Nephron (organoid): ENCODE measurements at regions not wholly inside any gene's neighbourhood (a gene's known extent, or its start where the extent isn't known, plus 50 kb on each side); places are given as distances from the start of the nearest gene placed in this dataset.

Source experiments
- H3K27ac Mint-ChIP-seq, 3 experiments: 2 replicates each; pipeline ENCODE4 v1.8.0; 2020; ENCODE audit warnings: mixed read lengths in 3 of 3, mild to moderate bottlenecking in 2 of 3, moderate library complexity in 1 of 3
- H3K27me3 Mint-ChIP-seq: 2 replicates; pipeline ENCODE4 v1.8.0; 2021; ENCODE audit warnings: low read depth, mild to moderate bottlenecking, moderate library complexity, mixed read lengths
- H3K36me3 Mint-ChIP-seq: 2 replicates; pipeline ENCODE4 v1.8.0; 2020; ENCODE audit warnings: low read depth, mixed read lengths
- H3K4me1 Mint-ChIP-seq: 2 replicates; pipeline ENCODE4 v1.8.0; 2020; ENCODE audit warnings: mixed read lengths
- H3K4me3 Mint-ChIP-seq, 3 experiments: 2 replicates each; pipeline ENCODE4 v1.8.0; 2020; ENCODE audit warnings: mild to moderate bottlenecking in 3 of 3, mixed read lengths in 3 of 3, moderate library complexity in 2 of 3
- H3K9me3 Mint-ChIP-seq: 2 replicates; pipeline ENCODE4 v1.8.0; 2020; ENCODE audit warnings: mixed read lengths
- TF ChIP-seq, protein P1 (sequence below), 3 experiments: fragments of 200-600 bp; sonication (generic); IDR thresholded peaks; one replicate each; pipeline ENCODE4 v1.5.0; 2021; ENCODE audit warnings: antibody characterized with exemption in 3 of 3; ENCODE audit not compliant: unreplicated experiment in 3 of 3

DNA sequence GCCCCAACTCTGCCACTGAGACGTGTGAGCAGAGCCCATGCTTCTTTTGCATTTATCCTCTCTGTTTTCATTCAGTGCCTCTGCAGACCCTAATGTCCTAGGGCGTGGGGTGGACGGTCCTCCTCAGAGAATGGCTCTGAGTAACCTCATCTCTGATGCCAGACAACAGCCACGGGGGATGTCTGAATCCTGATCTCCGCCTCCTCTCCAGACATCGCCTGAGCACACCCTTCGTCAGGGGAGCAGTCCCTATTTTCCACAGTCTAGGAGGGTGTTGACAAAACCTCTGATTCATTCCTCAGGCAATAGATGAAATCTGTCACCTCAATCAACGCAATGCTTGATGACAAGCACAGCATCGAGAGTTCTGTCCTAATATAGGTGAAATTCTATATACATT lies 109.2 kb upstream of the DYRK2 start:
- Mint-ChIP-seq H3K36me3 (no peaks in the 10 kb centered on the region), H3K27me3 (peaks cover 10% of the 10 kb centered on the region), H3K4me3 (no peak overlapping the region), H3K9me3 (no peaks in the 10 kb centered on the region), H3K27ac (no peak overlapping the region), H3K4me1 (peaks cover 49% of the 10 kb centered on the region)
- TF ChIP-seq, protein P1, sequence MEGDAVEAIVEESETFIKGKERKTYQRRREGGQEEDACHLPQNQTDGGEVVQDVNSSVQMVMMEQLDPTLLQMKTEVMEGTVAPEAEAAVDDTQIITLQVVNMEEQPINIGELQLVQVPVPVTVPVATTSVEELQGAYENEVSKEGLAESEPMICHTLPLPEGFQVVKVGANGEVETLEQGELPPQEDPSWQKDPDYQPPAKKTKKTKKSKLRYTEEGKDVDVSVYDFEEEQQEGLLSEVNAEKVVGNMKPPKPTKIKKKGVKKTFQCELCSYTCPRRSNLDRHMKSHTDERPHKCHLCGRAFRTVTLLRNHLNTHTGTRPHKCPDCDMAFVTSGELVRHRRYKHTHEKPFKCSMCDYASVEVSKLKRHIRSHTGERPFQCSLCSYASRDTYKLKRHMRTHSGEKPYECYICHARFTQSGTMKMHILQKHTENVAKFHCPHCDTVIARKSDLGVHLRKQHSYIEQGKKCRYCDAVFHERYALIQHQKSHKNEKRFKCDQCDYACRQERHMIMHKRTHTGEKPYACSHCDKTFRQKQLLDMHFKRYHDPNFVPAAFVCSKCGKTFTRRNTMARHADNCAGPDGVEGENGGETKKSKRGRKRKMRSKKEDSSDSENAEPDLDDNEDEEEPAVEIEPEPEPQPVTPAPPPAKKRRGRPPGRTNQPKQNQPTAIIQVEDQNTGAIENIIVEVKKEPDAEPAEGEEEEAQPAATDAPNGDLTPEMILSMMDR (IDR thresholded peaks at IDR 0.05; ENCODE audit: unreplicated experiment in 3 of 3) = no peak

DNA sequence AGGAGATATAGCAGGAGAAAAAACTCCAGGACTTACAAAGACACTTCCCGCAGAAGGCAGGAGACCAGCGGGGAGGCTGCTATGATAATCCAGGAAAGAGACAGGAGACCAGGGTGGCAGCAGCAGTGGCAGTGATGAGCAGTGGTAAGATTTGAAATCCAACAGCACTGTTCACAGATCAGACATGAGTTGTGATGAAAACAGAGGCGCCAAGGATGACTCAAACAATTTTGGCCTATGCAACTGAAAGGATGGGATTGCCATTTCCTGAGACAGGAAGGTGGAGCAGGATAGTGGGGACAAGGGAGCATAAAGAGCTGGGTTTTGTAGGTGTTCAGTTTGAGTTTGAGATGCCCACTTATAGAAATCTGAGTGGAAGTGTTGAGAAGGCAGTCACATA lies 108.6 kb upstream of the DYRK2 start:
- Mint-ChIP-seq H3K27ac (no peak overlapping the region), H3K4me1 (peaks cover 43% of the 10 kb centered on the region), H3K9me3 (no peaks in the 10 kb centered on the region), H3K36me3 (no peaks in the 10 kb centered on the region), H3K4me3 (no peak overlapping the region), H3K27me3 (peaks cover 4% of the 10 kb centered on the region)
- TF ChIP-seq, protein P1 (IDR thresholded peaks at IDR 0.05; ENCODE audit: unreplicated experiment in 3 of 3) = no peak

DNA sequence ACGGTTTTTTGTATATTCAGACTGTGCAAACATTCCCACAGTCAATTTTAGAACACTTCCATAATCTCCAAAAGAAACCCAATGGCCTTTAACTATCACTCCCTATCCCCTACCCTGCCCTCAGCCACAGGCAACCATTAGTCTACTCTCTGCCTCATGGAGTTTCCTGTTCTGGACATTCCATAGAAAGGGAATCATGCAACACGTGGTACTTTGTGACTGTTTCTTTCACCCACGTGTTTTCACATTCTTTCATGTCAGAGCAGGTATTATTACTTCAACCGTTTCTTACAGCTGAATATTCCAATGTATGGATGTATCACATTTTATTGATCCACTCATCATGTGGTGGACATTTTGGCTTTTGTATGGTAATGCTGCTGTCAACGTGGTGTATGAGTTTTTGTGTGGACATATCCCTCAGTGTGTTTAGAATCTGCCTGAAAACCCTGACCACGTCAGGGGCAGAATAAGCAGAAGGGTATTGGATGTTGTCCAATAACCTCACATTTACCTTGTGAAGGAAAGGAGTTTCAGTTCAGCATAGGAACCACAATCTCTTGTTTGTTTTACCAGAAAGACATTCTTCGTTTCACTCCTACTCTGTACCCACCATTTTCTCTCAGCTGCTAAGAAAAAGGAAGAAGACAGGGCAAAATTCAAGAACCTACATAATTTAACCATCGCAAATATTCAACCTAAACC lies 107.5 kb upstream of the DYRK2 start:
- peaks cover 36% of the 10 kb centered on the region for H3K4me1 Mint-ChIP-seq
- no peaks in the 10 kb centered on the region for H3K36me3 Mint-ChIP-seq
- peaks cover 4% of the 10 kb centered on the region for H3K27me3 Mint-ChIP-seq
- peak overlapping the region; percentile 0 to 75 (median 16) for H3K27ac Mint-ChIP-seq
- no peak overlapping the region for H3K4me3 Mint-ChIP-seq
- H3K9me3 Mint-ChIP-seq = no peaks in the 10 kb centered on the region
- TF ChIP-seq, protein P1 (IDR thresholded peaks at IDR 0.05; ENCODE audit: unreplicated experiment in 3 of 3) = no peak

DNA sequence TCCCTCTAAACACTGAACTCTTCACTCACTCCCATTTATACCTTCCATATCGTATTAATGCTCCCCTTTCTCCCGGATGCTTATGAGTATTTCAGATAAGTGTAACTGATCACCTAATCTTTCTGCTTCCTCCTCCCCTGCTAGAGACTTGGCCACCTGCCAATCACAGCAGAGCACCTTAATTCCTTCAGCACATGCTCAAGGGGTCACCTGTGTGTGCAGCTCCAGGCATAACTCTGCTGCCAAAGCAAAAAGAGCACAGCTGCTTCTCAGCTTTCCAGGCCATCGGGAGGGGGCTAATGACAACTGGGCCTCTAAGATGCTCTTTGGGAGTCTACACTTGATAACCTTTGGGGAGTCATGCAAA lies 106.9 kb upstream of the DYRK2 start:
- Mint-ChIP-seq H3K27ac (peak overlapping the region; percentile 0 to 75 (median 16)), H3K4me1 (peaks cover 32% of the 10 kb centered on the region), H3K36me3 (no peaks in the 10 kb centered on the region), H3K9me3 (no peaks in the 10 kb centered on the region), H3K4me3 (no peak overlapping the region), H3K27me3 (peaks cover 4% of the 10 kb centered on the region)
- TF ChIP-seq, protein P1 (IDR thresholded peaks at IDR 0.05; ENCODE audit: unreplicated experiment in 3 of 3) = no peak

DNA sequence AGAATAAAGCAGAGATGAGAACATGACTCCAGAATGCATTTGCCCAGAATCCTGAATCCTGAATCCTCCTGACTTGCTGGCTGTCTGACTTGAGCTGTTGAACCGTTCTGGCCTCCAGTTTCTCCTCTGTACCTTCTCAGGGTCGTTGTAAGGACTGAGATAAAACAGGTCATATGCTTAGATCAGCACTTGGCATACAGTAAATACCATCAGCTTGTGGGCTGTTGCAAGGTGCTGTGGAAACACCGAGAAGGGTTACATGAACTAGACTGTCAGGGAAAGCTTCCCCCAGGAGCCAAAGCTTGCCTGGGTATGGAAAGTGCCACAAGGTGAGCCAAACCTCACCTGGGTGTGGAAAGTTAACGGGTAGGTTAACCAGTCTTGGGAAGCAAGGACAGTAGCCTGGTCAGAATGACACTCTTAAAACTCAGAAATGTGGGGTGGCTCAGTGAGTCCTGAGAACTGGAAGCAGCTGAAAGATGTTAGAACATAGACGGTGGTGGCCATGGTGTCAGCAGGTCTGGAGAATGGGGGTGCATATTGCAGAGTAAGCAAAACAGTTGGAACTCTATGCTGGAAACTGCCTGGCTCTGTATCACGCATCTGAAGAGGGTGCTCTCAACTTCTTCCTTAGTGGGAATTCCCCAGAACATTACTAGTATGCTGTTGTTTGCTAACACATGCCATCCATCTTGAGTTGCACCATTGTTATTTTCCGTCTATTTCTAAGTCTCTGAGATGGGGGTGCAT lies 105.3 kb upstream of the DYRK2 start:
- Mint-ChIP-seq H3K9me3 (no peaks in the 10 kb centered on the region), H3K4me3 (no peak overlapping the region), H3K4me1 (peaks cover 38% of the 10 kb centered on the region), H3K27ac (no peak overlapping the region), H3K27me3 (peaks cover 4% of the 10 kb centered on the region), H3K36me3 (no peaks in the 10 kb centered on the region)
- TF ChIP-seq, protein P1 (IDR thresholded peaks at IDR 0.05; ENCODE audit: unreplicated experiment in 3 of 3) = no peak
